H9 (cell line): ENCODE measurements at regions not wholly inside any gene's neighbourhood (a gene's known extent, or its start where the extent isn't known, plus 50 kb on each side); places are given as distances from the start of the nearest gene placed in this dataset.

Experiments
- DNase-seq: peaks from one replicate; pipeline ENCODE4 v3.0.0-alpha.2; 2017
- H2AFZ ChIP-seq: one replicate; pipeline ENCODE4 v1.6.1; 2013; ENCODE audit warnings: mild to moderate bottlenecking, low read length, control low read depth, moderate library complexity
- H2AK5ac ChIP-seq: 2 replicates; pipeline ENCODE4 v1.6.1; 2013; ENCODE audit warnings: low read length, control low read depth, mixed read lengths; ENCODE audit not compliant: insufficient read length
- H2BK120ac ChIP-seq: one replicate; pipeline ENCODE4 v1.6.1; 2013; ENCODE audit warnings: low read depth, mild to moderate bottlenecking, low read length, control low read depth, inconsistent platforms; ENCODE audit not compliant: poor library complexity, severe bottlenecking
- H2BK12ac ChIP-seq: 2 replicates; pipeline ENCODE4 v1.6.1; 2013; ENCODE audit warnings: low read length, control low read depth, mixed read lengths, low read depth; ENCODE audit not compliant: insufficient read length
- H2BK15ac ChIP-seq: 2 replicates; pipeline ENCODE4 v1.6.1; 2013; ENCODE audit warnings: low read depth, low read length, control low read depth
- H2BK20ac ChIP-seq: one replicate; pipeline ENCODE4 v1.6.1; 2013; ENCODE audit warnings: low read depth, mild to moderate bottlenecking, low read length, control low read depth, inconsistent platforms; ENCODE audit not compliant: poor library complexity, severe bottlenecking
- H2BK5ac ChIP-seq: 2 replicates; pipeline ENCODE4 v1.6.1; 2013; ENCODE audit warnings: low read length, control low read depth, mixed read lengths; ENCODE audit not compliant: insufficient read length
- H3K14ac ChIP-seq: 2 replicates; pipeline ENCODE4 v1.6.1; 2013; ENCODE audit warnings: low read length, control low read depth; ENCODE audit not compliant: insufficient read depth
- H3K18ac ChIP-seq: 2 replicates; pipeline ENCODE4 v1.6.1; 2013; ENCODE audit warnings: low read depth, mild to moderate bottlenecking, mixed read lengths, low read length, control low read depth; ENCODE audit not compliant: insufficient read length
- H3K23ac ChIP-seq: 2 replicates; pipeline ENCODE4 v1.6.1; 2013; ENCODE audit warnings: low read length, control low read depth, mixed read lengths, low read depth; ENCODE audit not compliant: insufficient read length
- H3K23me2 ChIP-seq: 2 replicates; pipeline ENCODE4 v1.6.1; 2013; ENCODE audit warnings: low read depth, mild to moderate bottlenecking, mixed read lengths, low read length, control low read depth; ENCODE audit not compliant: insufficient read length, poor library complexity, severe bottlenecking
- H3K27ac ChIP-seq: 2 replicates; pipeline ENCODE4 v1.5.1; 2013; ENCODE audit warnings: low read length, control low read depth, mixed read lengths, low read depth; ENCODE audit not compliant: insufficient read length
- H3K27me3 ChIP-seq: 2 replicates; pipeline ENCODE4 v1.6.1; 2013; ENCODE audit warnings: low read length, control low read depth, inconsistent platforms; ENCODE audit not compliant: insufficient read depth
- H3K4ac ChIP-seq: 2 replicates; pipeline ENCODE4 v1.6.1; 2013; ENCODE audit warnings: low read depth, mild to moderate bottlenecking, control low read depth, inconsistent platforms, low read length, moderate library complexity
- H3K4me1 ChIP-seq: 2 replicates; pipeline ENCODE4 v1.6.1; 2013; ENCODE audit warnings: low read length, control low read depth, inconsistent platforms; ENCODE audit not compliant: insufficient read depth
- H3K4me2 ChIP-seq: 2 replicates; pipeline ENCODE4 v1.6.1; 2013; ENCODE audit warnings: low read length, control low read depth, mixed read lengths; ENCODE audit not compliant: insufficient read length, insufficient read depth
- H3K56ac ChIP-seq: 2 replicates; pipeline ENCODE4 v1.6.1; 2013; ENCODE audit warnings: low read depth, mild to moderate bottlenecking, mixed read lengths, low read length, control low read depth; ENCODE audit not compliant: insufficient read length
- H3K79me1 ChIP-seq: 2 replicates; pipeline ENCODE4 v1.6.1; 2013; ENCODE audit warnings: low read depth, mild to moderate bottlenecking, moderate library complexity, low read length, control low read depth, inconsistent platforms; ENCODE audit not compliant: insufficient read depth, poor library complexity, severe bottlenecking
- H3K79me2 ChIP-seq: 2 replicates; pipeline ENCODE4 v1.6.1; 2013; ENCODE audit warnings: low read length, control low read depth, inconsistent platforms; ENCODE audit not compliant: insufficient read depth
- H3K9ac ChIP-seq: 2 replicates; pipeline ENCODE4 v1.6.1; 2013; ENCODE audit warnings: low read length, control low read depth, mixed read lengths; ENCODE audit not compliant: insufficient read length; ENCODE audit errors: extremely low read depth
- H3K9me3 ChIP-seq: one replicate; pipeline ENCODE4 v1.6.1; 2013; ENCODE audit warnings: low read depth, low read length, inconsistent platforms; ENCODE audit not compliant: control insufficient read depth
- H3T11ph ChIP-seq: one replicate; pipeline ENCODE4 v1.6.1; 2013; ENCODE audit warnings: mild to moderate bottlenecking, low read length, control low read depth, inconsistent platforms
- H4K20me1 ChIP-seq: one replicate; pipeline ENCODE4 v1.6.1; 2013; ENCODE audit not compliant: control insufficient read depth, insufficient read length, insufficient read depth
- H4K5ac ChIP-seq: 2 replicates; pipeline ENCODE4 v1.6.1; 2013; ENCODE audit warnings: low read depth, mild to moderate bottlenecking, mixed read lengths, low read length, control low read depth; ENCODE audit not compliant: insufficient read length
- H4K8ac ChIP-seq: replicated peaks from 2 replicates; pipeline ENCODE4 v1.6.1; 2013; ENCODE audit warnings: low read length, control low read depth, mixed read lengths, low read depth; ENCODE audit not compliant: insufficient read length
- H4K91ac ChIP-seq: 2 replicates; pipeline ENCODE4 v1.6.1; 2013; ENCODE audit warnings: low read depth, mild to moderate bottlenecking, moderate library complexity, mixed read lengths, low read length, control low read depth; ENCODE audit not compliant: insufficient read length
- H3K27ac Mint-ChIP-seq, 3 experiments: 2 replicates in 2 of 3; 3 replicates in 1 of 3; pipeline ENCODE4 v1.8.0; 2020 to 2021; ENCODE audit warnings: mixed read lengths in 3 of 3, mild to moderate bottlenecking in 1 of 3, moderate library complexity in 1 of 3
- H3K27me3 Mint-ChIP-seq: 2 replicates; pipeline ENCODE4 v1.8.0; 2021; ENCODE audit warnings: low read depth, mild to moderate bottlenecking, moderate library complexity, mixed read lengths
- H3K36me3 Mint-ChIP-seq, 3 experiments: 2 replicates in 2 of 3; 3 replicates in 1 of 3; pipeline ENCODE4 v1.8.0; 2020 to 2021; ENCODE audit warnings: low read depth in 3 of 3, mixed read lengths in 3 of 3; ENCODE audit not compliant: insufficient read depth in 1 of 3
- H3K4me1 Mint-ChIP-seq, 2 experiments: 2 replicates each; pipeline ENCODE4 v1.8.0; 2020; ENCODE audit warnings: mixed read lengths in 2 of 2
- H3K4me3 Mint-ChIP-seq, 2 experiments: 2 replicates in 1 of 2; 3 replicates in 1 of 2; pipeline ENCODE4 v1.8.0; 2020 to 2021; ENCODE audit warnings: mild to moderate bottlenecking in 2 of 2, mixed read lengths in 2 of 2, moderate library complexity in 1 of 2
- H3K9me3 Mint-ChIP-seq, 2 experiments: 2 replicates in 1 of 2; 3 replicates in 1 of 2; pipeline ENCODE4 v1.8.0; 2020; ENCODE audit warnings: mild to moderate bottlenecking in 2 of 2, mixed read lengths in 2 of 2, moderate library complexity in 1 of 2
- WGBS: extraction: QIAGEN DNeasy Blood & Tissue Kit; methylation state at CpG from one replicate; pipeline ENCODE4 v1.1.7; 2013; ENCODE audit warnings: missing lambda C conversion rate, low lambda C conversion rate, mixed read lengths; ENCODE audit not compliant: insufficient read length; ENCODE audit errors: extremely low coverage; 5-methylcytosine and 5-hydroxymethylcytosine counted together
- TF ChIP-seq, protein P1 (sequence below): fragments of 200-600 bp; sonication (generic); conservative IDR thresholded peaks from 3 replicates; pipeline ENCODE4 v1.8.0; 2021; ENCODE audit warnings: antibody characterized with exemption, mild to moderate bottlenecking

- no peak overlapping the region for H2BK120ac ChIP-seq
- H3K56ac ChIP-seq, result no peak overlapping the region
- no peaks in the 10 kb centered on the region for H3K9me3 ChIP-seq
- H2BK12ac ChIP-seq, result no peak overlapping the region
- H3T11ph ChIP-seq, result no peak overlapping the region
- H3K36me3 Mint-ChIP-seq, result no peaks in the 10 kb centered on the region
- H3K23ac ChIP-seq, result no peak overlapping the region
- no peaks in the 10 kb centered on the region for H3K79me1 ChIP-seq
- H2BK20ac ChIP-seq, result no peak overlapping the region
- H2AK5ac ChIP-seq, result no peak overlapping the region
- no peak overlapping the region for H3K4me3 Mint-ChIP-seq
- H2AFZ ChIP-seq, result no peak overlapping the region
- WGBS, result no CpG with 5 or more reads among the region's 2 CpGs
- no peak overlapping the region for H3K4me2 ChIP-seq
- no peak overlapping the region for H3K9ac ChIP-seq
- H3K4me1 ChIP-seq, result no peaks in the 10 kb centered on the region
- no peaks in the 10 kb centered on the region for H3K4me1 Mint-ChIP-seq
- H3K27me3 Mint-ChIP-seq, result no peaks in the 10 kb centered on the region
- H3K79me2 ChIP-seq, result no peaks in the 10 kb centered on the region
- H3K23me2 ChIP-seq, result no peaks in the 10 kb centered on the region
- no peak overlapping the region for H4K8ac ChIP-seq
- H3K4ac ChIP-seq, result no peak overlapping the region
- H2BK15ac ChIP-seq, result no peak overlapping the region
- H3K27me3 ChIP-seq, result no peaks in the 10 kb centered on the region
- H3K9me3 Mint-ChIP-seq, result no peaks in the 10 kb centered on the region
- no peaks in the 10 kb centered on the region for H4K20me1 ChIP-seq
- no peak overlapping the region for H3K14ac ChIP-seq
- no peak overlapping the region for H3K27ac ChIP-seq
- no peak overlapping the region for H3K18ac ChIP-seq
- no peak for DNase-seq
- TF ChIP-seq, protein P1, sequence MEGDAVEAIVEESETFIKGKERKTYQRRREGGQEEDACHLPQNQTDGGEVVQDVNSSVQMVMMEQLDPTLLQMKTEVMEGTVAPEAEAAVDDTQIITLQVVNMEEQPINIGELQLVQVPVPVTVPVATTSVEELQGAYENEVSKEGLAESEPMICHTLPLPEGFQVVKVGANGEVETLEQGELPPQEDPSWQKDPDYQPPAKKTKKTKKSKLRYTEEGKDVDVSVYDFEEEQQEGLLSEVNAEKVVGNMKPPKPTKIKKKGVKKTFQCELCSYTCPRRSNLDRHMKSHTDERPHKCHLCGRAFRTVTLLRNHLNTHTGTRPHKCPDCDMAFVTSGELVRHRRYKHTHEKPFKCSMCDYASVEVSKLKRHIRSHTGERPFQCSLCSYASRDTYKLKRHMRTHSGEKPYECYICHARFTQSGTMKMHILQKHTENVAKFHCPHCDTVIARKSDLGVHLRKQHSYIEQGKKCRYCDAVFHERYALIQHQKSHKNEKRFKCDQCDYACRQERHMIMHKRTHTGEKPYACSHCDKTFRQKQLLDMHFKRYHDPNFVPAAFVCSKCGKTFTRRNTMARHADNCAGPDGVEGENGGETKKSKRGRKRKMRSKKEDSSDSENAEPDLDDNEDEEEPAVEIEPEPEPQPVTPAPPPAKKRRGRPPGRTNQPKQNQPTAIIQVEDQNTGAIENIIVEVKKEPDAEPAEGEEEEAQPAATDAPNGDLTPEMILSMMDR, result no peak
- H3K27ac Mint-ChIP-seq, result no peak overlapping the region
- no peak overlapping the region for H4K91ac ChIP-seq
- no peak overlapping the region for H4K5ac ChIP-seq
- H2BK5ac ChIP-seq, result no peak overlapping the region
Observed at GRCh38 chr3:79542-79941, 117.0 kb upstream of the CHL1 start.
